Kidney glomerular epithelial cell (primary cell): ENCODE measurements at regions not wholly inside any gene's neighbourhood (a gene's known extent, or its start where the extent isn't known, plus 50 kb on each side); places are given as distances from the start of the nearest gene placed in this dataset.

Source experiments
- DNase-seq: peaks from one replicate; lab custom pipeline; 2025; lab: John Stamatoyannopoulos, UW

DNA sequence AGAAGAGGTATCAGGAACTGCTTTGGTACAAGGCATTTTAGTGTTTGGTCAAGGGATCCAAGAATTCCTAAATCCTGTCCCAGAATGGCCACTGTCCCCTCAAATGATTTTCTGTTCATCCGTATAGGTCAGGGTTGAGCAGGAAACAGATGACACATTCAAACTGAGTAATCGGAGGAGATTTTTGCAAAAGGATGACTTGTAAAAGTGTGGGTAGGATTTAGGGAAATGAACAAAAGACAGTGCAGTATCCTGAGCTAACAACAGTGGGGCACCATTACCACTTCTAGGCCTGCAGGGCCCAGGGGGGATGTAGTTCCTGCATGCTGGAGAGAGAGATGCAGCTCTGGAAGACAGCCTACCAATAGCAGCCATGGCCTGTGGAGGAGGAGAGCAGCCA is 290.1 kb downstream of the ZSWIM6 start:
- DNase-seq: no peak

DNA sequence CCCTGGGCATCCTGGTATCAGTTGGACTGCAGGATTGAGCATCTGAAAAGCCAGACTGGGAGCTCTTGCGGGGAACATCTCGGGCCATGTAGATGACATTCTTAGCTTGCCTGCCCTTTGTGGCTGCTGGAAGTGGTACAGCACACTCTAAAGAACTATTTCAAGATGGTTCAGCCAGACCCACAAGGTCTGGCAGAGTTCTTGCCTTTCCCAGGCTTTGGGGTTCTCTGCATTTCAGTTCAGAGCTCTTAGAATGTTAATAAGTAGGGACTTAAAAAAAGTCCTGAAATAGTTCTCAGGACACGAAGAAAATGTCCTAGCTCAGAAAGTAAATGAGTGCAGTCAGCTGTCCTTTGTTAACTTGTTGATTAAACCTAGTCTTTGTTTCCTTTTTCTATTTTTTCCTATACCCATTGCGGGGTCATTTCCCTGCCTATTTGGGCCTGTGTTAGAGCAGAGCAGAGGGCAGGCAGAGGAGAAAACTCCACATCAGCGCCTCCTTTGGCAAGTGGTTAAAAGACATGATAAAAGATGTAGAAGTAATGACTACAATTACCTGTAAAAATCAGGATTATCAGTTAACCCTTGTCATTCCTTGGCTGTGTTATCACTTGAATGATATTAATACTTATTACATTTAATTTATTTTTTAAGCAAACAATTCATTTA is 291.5 kb downstream of the ZSWIM6 start:
- DNase-seq: no peak

- DNase-seq: no peak
Observed at GRCh38 chr5:61624553-61625136, 292.6 kb downstream of the ZSWIM6 start.

- no peak for DNase-seq
Observed at GRCh38 chr5:61625137-61625561, 293.1 kb downstream of the ZSWIM6 start.

GRCh38 chr5:61625681-61626621 is 293.9 kb downstream of the ZSWIM6 start:
- DNase-seq: peak; percentile 33

DNA sequence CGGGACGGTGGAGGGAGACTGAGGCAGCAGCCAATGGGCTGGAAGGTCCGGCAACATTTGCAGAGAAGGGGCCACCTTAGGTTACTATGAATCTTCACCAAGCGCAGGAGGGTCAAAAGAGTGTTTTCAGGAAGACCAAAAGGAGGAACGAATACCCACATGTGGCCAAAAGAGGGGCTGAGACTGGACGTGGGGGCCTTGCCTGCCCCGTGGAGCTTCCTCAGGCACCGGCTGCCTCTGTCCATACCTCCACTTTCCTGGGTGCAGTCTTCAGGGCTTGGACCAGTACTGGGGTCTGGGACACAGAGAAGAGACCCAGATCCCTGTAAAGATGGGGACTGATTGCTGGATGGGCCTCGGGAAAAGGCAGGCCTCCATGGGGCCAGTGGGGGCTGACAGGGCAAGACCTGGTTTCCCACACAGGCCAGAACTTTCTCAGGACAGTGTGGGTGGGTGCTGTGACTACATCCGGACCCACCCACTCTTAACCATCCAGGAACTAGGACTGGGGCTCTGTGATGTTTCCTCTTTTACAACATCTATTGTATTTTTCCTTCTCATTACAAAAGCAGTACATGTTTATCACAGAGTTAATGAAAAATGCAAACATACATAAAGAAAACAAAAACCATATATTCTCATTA is 294.7 kb downstream of the ZSWIM6 start:
- no peak for DNase-seq

- DNase-seq: no peak
Observed at GRCh38 chr5:61627531-61627930, 295.5 kb downstream of the ZSWIM6 start.

GRCh38 chr5:61630908-61631307 is 298.9 kb downstream of the ZSWIM6 start:
- DNase-seq: no peak

- DNase-seq: no peak
Observed at GRCh38 chr5:61631438-61631941, 299.4 kb downstream of the ZSWIM6 start.

DNA sequence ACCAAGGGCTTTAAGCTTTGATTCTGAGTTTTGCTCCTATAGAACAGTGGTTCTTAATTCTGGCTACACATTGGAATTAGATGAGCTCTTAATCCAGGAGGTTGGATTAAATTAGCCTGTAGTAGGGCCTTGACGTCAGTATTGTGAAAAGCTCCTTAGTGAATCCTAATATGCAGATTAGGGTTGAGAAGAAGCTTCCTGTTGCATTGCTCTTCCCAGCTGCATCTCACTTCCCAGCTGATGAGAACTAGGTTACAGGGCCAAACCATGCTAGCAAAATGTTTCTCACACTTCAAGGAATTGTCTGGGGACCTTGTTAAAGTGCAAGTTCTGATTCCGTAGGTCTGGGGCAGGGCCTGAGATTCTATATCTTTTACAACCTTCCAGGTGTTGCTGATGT is 300.0 kb downstream of the ZSWIM6 start:
- no peak for DNase-seq

DNA sequence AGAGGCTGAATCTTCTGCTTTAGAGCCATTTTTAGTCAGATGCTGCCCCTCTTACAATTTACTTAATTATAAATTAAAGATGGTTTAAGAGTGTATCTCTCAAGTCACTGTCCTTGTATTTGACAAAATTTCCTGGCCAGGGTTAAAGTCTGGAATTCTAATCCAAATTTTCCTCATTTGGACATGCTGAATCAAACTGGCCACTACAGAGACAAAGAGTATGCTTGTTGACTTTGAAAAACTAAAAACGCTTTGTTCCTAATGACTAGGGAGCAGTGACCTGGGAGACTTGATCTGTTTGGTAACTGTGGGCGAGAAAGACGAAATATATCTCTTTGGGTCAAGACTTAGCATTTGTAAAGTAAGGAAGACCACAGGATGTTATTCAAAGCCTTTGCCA is 303.2 kb downstream of the ZSWIM6 start:
- DNase-seq: no peak

GRCh38 chr5:61637566-61637965 is 305.5 kb downstream of the ZSWIM6 start:
- no peak for DNase-seq

GRCh38 chr5:61638476-61638875 is 306.4 kb downstream of the ZSWIM6 start:
- no peak for DNase-seq

DNA sequence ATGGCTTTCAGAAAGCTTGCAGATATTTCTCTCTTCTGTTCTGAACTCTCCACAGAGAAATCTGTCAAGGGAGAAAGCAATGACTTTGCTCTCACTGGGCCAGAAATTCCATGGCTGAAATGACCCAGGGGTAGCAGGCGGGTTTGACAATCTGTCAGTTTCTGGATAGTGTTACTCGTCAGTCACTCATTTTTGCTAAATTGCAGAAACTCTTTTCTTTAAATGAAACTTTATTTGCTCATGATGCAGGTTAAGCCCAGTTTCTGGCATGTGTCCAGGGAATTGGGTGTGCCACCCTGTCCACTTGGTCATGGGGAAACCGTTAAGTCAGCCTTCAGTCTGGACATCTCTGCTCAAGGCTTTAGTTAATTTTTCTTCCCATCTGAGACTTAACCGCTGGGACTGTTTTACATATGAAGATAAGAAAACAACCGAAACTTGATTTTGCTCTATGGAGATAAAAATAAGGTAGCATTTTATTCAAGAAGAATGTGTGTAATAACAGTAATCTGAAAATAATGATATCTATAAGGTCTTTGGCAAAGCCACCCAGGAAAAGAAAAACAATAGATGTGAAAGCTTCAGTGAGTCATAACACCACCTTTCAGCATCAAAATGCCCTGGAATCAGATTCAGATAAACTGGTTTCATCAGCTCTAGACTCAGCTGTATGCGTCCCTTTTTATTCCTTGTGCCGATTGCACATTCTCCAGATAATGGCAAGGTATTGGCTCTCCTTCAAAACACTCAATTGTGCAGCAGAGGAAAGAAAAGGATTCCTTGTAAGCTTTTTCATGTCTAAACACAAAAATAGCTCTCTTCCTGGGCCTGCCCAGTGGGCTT is 308.3 kb downstream of the ZSWIM6 start:
- no peak for DNase-seq

GRCh38 chr5:61641748-61642565 is 309.9 kb downstream of the ZSWIM6 start:
- no peak for DNase-seq

- DNase-seq: no peak
Observed at GRCh38 chr5:61647672-61648071, 315.6 kb downstream of the ZSWIM6 start.

DNA sequence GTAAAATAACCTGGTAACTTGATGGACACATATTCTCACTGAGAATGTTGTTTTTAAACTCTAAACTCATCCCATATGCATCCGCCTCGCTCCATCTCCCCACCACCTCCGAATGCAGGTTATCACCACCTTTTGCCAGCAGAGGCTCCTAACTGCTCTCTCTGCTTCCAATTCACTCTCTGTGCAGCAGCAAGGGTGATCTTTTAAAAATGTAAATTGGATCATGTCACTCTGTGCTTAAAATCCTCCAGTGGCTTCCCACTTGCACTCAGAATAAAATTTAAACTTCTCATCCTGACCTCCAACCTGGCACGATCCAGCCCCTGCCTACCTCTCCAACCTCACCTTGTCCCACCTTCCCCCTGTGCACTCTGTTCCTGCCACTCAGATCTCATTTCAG is 317.2 kb downstream of the ZSWIM6 start:
- no peak for DNase-seq

GRCh38 chr5:61649971-61650370 is 317.9 kb downstream of the ZSWIM6 start:
- no peak for DNase-seq

DNA sequence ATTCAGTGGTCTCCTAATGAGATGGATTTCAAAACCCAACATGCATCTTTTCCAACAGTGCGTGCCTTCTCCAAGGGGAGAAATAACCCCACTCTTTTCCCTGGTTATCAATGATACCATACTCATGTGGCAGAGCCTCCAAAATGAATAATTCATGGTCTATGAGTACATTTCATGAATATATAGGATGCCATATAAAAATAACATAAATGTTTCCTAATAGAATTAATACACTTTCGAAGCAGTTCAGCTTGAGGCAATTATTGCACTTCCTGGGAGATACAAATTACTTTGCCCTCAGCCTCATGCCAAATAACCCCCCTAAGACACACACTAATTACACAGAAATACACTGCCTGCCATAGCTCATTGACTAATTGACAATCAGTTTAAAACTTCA is 318.6 kb downstream of the ZSWIM6 start:
- no peak for DNase-seq

DNA sequence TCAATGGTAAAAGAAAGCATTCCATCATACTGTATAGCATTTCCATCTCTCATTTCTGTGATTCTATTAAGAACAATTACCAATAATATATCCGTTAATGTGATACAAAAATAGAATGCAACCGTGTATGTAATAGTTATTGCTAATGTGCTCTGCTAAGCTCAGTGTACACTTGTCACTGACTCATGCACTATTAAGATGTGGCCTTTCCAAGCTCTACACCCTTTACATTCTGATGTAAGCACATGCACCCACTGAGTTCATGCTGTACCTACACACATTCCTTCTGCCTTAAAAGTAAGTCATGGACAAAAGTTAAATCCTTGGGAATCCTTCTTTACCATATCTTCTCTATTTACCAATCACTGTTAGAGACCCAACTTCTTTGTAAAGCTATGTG is 319.1 kb downstream of the ZSWIM6 start:
- no peak for DNase-seq
